Activated T-helper 17 cell treated with anti-CD3 and anti-CD28 coated beads, Interleukin-2, amount 50 U/mL, for 72 hours (primary cell): ENCODE measurements at regions not wholly inside any gene's neighbourhood (a gene's known extent, or its start where the extent isn't known, plus 50 kb on each side); places are given as distances from the start of the nearest gene placed in this dataset.

Experiments used
- ATAC-seq: fragments of 150-1000 bp; cut with Tn5 transposase; replicated peaks from 2 replicates; pipeline ENCODE4 v1.10.0; 2021; ENCODE audit warnings: mild to moderate bottlenecking, moderate library complexity
- H3K27ac Mint-ChIP-seq: one replicate; pipeline ENCODE4 v1.8.0; 2022; ENCODE audit warnings: mixed read lengths
- H3K27me3 Mint-ChIP-seq: one replicate; pipeline ENCODE4 v1.8.0; 2022; ENCODE audit warnings: mixed read lengths
- H3K36me3 Mint-ChIP-seq: one replicate; pipeline ENCODE4 v1.8.0; 2022; ENCODE audit warnings: low read depth, mild to moderate bottlenecking, mixed read lengths
- H3K4me1 Mint-ChIP-seq: one replicate; pipeline ENCODE4 v1.8.0; 2022; ENCODE audit warnings: mixed read lengths
- H3K4me3 Mint-ChIP-seq: one replicate; pipeline ENCODE4 v1.8.0; 2022; ENCODE audit warnings: mild to moderate bottlenecking, mixed read lengths
- H3K9me3 Mint-ChIP-seq: one replicate; pipeline ENCODE4 v1.8.0; 2022; ENCODE audit warnings: mixed read lengths

DNA sequence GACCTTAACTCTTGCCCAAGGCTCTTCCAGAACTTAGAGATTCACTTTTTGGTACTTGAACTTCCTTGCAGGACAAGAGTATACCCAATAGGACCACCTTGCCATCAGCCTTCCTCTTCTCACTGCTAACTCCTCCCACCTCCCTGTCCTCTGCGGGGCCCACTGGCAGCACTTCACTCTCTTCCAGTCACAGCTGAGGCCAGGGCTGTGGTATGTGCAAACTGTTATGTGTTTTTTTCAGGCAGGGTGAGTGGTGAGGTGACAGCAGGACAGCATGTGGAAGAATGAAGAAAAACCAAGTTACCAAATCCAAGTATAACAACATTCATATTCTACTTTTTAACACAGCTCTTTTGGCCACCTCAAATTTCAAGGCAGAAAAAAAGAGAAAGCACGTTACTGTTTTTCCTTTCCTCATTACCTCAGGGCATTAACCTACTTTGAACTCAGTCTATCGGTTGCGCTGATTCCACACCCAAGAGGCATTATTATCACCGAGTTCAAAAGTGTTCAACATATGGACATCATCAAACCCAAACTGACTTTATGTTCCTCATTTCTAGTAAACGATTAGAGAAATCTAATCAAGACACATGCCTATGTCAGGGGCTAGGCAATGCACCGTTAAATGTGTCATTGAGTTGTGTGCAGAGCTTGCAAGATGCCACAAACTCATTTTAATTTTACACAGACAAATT is 605.2 kb upstream of the SYT4 start:
- H3K4me3 Mint-ChIP-seq = no peak overlapping the region
- H3K4me1 Mint-ChIP-seq = no peaks in the 10 kb centered on the region
- H3K27ac Mint-ChIP-seq = no peak overlapping the region
- no peaks in the 10 kb centered on the region for H3K27me3 Mint-ChIP-seq
- no peaks in the 10 kb centered on the region for H3K36me3 Mint-ChIP-seq
- no peak for ATAC-seq
- peaks cover 20% of the 10 kb centered on the region for H3K9me3 Mint-ChIP-seq

DNA sequence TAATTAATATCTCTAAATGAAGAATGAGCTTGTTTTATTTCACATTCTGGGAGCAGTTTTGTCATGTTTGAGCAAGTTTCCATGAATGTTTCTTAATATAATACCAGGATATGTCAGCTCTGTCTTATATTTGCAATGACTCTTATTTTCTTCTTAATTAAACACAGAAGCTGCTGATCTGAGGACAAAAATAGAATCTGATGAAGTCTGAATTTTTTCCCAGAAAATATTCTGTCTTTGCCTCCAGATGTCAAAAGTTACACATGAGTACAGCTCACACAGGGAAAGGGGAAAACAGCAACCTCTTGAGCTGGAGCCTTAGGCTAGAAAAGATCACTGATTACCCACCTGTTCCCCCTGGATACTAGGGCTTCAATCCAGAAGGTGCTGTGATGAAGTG is 606.6 kb upstream of the SYT4 start:
- no peak overlapping the region for H3K4me3 Mint-ChIP-seq
- no peaks in the 10 kb centered on the region for H3K36me3 Mint-ChIP-seq
- no peaks in the 10 kb centered on the region for H3K27me3 Mint-ChIP-seq
- no peaks in the 10 kb centered on the region for H3K4me1 Mint-ChIP-seq
- H3K9me3 Mint-ChIP-seq = peaks cover 20% of the 10 kb centered on the region
- no peak overlapping the region for H3K27ac Mint-ChIP-seq
- ATAC-seq = no peak

DNA sequence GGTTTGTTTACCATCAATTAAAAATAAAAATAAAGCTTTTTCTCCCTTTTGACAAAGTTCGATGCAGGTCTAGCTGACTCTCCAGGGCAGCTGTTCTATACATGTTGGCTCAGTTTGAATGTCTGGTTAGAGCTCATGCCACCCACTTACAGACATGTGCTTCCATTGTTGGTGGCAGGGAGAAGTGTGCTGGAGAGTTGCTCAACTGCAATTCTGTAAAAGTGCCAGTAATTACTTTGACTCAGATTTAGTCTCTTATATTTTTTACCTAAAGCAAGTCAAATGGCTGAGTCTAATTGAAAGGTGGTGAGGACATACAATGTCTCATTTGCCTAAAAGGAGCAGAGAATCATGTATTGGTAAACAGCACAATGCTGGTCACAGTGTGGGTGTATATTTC is 609.1 kb upstream of the SYT4 start:
- H3K36me3 Mint-ChIP-seq = no peaks in the 10 kb centered on the region
- no peak overlapping the region for H3K4me3 Mint-ChIP-seq
- no peak for ATAC-seq
- H3K9me3 Mint-ChIP-seq = peaks cover 14% of the 10 kb centered on the region
- no peaks in the 10 kb centered on the region for H3K4me1 Mint-ChIP-seq
- no peak overlapping the region for H3K27ac Mint-ChIP-seq
- H3K27me3 Mint-ChIP-seq = no peaks in the 10 kb centered on the region

DNA sequence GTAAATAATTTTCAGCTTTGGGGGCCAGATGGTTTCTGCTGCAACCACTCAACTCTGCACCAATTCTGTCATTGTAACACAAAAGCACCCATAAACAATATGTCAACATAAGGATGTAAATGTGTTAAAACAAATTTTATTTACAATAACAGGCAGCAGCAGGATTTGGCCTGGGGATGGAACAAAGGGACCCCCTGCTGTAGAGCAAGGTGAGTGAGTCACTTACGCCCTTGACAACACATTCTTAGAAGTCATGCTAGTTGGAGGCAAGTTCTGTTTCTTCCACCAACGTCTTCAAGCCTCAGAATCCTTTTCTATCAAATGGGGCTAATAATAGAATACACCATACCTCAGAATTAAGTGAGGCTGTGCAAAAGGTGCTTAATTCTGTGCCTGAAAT is 610.2 kb upstream of the SYT4 start:
- Mint-ChIP-seq H3K36me3 (no peaks in the 10 kb centered on the region), H3K4me3 (no peak overlapping the region), H3K4me1 (no peaks in the 10 kb centered on the region), H3K27ac (no peak overlapping the region), H3K9me3 (peaks cover 14% of the 10 kb centered on the region), H3K27me3 (no peaks in the 10 kb centered on the region)
- ATAC-seq = no peak

DNA sequence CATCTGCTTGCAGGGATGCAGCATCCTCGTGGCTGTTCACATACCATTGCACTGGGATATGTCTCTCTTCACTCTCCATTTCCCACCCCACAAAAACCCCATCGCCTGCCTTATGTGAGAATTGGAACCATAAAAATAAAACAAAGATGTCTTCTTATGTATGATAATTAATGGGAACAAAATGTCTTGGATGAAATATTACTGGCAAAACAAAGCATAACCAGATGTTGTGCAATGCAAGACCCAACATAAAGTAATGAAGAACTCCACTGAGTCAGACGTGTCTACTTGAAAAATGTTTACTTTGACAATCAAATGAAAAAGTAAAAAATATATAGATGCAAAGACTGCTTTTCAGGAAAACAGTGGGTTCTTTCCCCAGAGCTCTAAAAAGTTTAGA is 611.3 kb upstream of the SYT4 start:
- Mint-ChIP-seq H3K36me3 (no peaks in the 10 kb centered on the region), H3K9me3 (peaks cover 14% of the 10 kb centered on the region), H3K4me3 (no peak overlapping the region), H3K27me3 (no peaks in the 10 kb centered on the region), H3K4me1 (no peaks in the 10 kb centered on the region), H3K27ac (no peak overlapping the region)
- ATAC-seq = no peak

DNA sequence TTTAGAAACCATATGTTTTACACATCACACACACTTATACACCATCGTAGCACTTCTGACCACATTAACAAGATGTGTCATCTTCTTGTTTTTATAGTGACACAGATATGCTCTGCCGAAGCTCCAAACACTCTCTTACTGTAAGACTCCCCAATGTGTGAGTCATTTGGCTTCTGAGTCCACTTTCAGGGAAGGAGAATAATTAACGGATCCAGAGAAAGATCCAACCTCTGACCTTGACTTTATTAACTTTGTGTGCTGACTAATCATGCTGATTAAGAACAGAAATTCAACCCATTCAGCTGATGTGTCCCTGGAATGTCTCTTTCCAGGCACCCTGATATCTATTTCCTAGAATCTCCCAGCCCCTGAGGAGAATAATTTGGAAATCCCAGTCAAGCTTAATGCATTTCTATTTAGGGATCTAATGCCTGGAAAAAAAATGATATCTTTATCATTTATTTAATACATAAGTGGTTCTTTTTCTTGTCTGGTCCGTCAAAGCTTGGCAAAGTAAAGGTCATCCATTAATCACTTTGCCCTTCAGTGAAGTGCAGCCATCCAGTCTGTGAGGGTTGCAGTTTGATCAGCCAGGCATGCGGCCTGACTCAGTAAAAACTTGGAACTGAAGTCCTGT is 615.8 kb upstream of the SYT4 start:
- Mint-ChIP-seq H3K4me3 (no peak overlapping the region), H3K27ac (no peak overlapping the region), H3K36me3 (no peaks in the 10 kb centered on the region), H3K27me3 (no peaks in the 10 kb centered on the region), H3K9me3 (peaks cover 12% of the 10 kb centered on the region), H3K4me1 (no peaks in the 10 kb centered on the region)
- no peak for ATAC-seq

DNA sequence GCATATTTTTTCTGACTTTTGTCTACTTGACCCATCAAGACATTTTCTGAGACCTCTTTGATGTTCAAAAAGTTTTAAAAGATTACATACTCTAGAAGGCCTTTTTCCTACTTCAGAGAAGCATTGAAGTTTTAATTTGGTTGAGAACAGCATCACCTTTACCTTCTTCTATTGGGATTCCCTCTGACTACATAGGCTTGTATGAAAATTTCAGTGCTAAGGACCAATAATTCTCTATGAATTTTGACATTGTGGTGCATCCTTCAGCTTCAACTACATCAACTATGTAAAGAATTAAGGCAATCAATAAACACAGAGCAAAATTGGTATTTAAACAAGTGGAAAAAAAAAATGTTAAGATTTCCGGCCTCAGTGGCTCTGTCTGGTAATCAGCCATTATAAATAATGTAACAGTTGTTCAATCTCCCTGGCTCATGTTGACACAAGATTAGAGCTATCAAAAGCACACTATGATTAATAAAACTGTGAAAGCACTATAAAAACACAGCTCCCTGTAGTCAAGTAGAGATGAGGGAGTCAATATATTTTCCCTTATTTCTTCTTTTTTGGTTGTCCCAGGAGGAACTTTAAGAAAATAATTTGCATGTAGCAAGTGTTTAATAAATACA is 627.0 kb upstream of the SYT4 start:
- no peak overlapping the region for H3K4me3 Mint-ChIP-seq
- H3K9me3 Mint-ChIP-seq = peaks cover 5% of the 10 kb centered on the region
- no peak for ATAC-seq
- H3K4me1 Mint-ChIP-seq = no peaks in the 10 kb centered on the region
- no peaks in the 10 kb centered on the region for H3K36me3 Mint-ChIP-seq
- H3K27ac Mint-ChIP-seq = no peak overlapping the region
- H3K27me3 Mint-ChIP-seq = no peaks in the 10 kb centered on the region

DNA sequence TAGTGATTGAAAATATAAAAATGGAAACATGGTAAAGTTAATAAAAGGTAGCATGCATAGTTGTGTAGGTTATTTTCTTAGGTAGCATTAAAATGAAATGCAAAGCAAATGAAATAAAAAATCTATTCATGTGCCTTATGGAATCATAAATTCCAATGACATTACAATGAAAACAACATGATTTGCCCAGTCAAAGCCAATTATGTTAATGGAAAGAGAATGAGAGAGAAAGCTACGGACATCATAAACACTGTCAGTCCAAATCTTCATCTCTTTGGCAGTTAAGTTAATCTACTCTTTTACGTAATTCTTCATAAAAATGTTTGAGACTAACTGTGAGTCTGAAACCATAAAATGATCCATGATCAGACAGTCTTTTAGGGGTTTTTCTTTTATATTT is 636.7 kb upstream of the SYT4 start:
- H3K27ac Mint-ChIP-seq = no peak overlapping the region
- no peaks in the 10 kb centered on the region for H3K27me3 Mint-ChIP-seq
- H3K9me3 Mint-ChIP-seq = peaks cover 6% of the 10 kb centered on the region
- H3K4me3 Mint-ChIP-seq = no peak overlapping the region
- ATAC-seq = no peak
- H3K4me1 Mint-ChIP-seq = no peaks in the 10 kb centered on the region
- no peaks in the 10 kb centered on the region for H3K36me3 Mint-ChIP-seq

DNA sequence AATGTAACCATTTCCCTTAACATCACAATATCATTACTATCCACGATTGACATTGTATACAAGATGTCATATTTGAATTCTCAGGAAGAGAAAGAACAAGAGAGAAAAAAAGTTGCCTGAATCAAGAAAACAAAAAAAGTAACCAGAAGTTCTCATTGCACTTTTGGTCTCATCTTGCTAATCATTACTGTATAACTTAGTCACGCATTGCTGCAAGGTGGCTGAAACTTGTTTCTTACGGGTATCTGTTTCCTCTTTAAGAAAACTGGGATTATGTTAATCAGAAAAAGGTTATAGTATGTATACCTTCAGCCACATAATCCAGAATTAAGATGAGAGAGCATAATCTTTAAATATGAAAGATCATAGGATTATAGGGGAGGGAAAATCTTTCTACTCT is 639.7 kb upstream of the SYT4 start:
- H3K27me3 Mint-ChIP-seq = no peaks in the 10 kb centered on the region
- H3K4me3 Mint-ChIP-seq = no peak overlapping the region
- H3K9me3 Mint-ChIP-seq = peaks cover 3% of the 10 kb centered on the region
- no peak overlapping the region for H3K27ac Mint-ChIP-seq
- H3K4me1 Mint-ChIP-seq = no peaks in the 10 kb centered on the region
- no peaks in the 10 kb centered on the region for H3K36me3 Mint-ChIP-seq
- ATAC-seq = no peak

DNA sequence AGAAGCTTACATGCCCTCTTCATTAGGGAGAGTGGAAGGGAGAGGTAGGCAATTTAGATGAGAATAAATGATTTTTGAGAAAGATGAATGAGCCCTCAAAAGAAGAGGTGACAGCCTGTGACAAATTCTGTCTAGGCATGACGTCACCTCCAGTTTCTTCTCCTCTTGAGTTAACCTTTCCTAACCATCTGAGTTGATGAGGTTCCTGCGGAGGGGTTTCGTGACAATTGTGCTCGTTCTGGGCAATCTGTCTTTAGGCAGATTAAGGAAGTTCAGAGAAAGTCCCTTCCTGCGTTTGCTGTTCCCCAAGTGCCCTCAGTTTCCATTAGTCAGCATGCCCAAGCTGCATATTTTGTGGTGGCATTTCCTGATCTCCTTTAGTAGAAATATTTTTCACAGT is 640.2 kb upstream of the SYT4 start:
- Mint-ChIP-seq H3K36me3 (no peaks in the 10 kb centered on the region), H3K4me3 (no peak overlapping the region), H3K27ac (no peak overlapping the region), H3K9me3 (peaks cover 2% of the 10 kb centered on the region), H3K4me1 (no peaks in the 10 kb centered on the region), H3K27me3 (no peaks in the 10 kb centered on the region)
- ATAC-seq = no peak

DNA sequence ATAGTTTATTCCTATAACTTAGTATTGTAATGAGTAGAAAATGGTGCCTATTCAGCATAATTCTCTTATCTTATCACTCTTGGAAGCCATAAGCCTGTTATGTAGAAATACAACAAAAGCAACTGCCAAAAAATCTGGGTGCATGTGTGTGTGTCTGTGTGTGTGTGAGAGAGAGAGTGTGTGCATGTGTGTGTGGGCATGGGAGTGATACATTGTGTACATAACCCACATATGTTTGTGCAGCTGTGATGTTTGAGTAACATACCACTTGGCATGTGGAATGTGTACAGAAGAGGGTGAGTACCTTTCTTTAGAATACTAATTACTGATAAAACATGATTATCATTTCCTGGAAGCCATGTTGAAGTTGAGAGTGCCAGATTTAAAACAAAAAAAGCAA is 642.3 kb upstream of the SYT4 start:
- Mint-ChIP-seq H3K9me3 (peaks cover 8% of the 10 kb centered on the region), H3K36me3 (no peaks in the 10 kb centered on the region), H3K27ac (no peak overlapping the region), H3K4me1 (no peaks in the 10 kb centered on the region), H3K27me3 (no peaks in the 10 kb centered on the region), H3K4me3 (no peak overlapping the region)
- no peak for ATAC-seq

DNA sequence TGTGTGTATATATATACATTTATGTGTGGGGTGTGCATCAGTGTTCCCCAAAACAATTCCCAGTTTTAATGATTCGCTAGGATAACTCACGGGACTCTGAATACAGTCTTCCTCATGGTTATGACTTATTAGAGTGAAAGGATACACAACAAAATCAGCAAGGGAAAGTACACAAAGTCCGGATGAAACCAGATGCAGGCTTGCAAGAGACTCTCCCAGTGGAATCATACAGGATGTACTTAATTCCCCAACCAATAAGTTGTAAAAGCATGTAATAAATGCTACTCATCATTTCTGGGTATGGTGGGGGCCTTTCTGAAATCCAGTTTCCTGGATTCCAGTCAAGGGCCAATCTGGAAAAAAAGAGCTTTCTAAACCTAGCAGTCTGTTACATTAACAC is 654.1 kb upstream of the SYT4 start:
- Mint-ChIP-seq H3K4me1 (no peaks in the 10 kb centered on the region), H3K4me3 (no peak overlapping the region), H3K27me3 (no peaks in the 10 kb centered on the region), H3K27ac (no peak overlapping the region), H3K36me3 (no peaks in the 10 kb centered on the region), H3K9me3 (peaks cover 15% of the 10 kb centered on the region)
- ATAC-seq = no peak

DNA sequence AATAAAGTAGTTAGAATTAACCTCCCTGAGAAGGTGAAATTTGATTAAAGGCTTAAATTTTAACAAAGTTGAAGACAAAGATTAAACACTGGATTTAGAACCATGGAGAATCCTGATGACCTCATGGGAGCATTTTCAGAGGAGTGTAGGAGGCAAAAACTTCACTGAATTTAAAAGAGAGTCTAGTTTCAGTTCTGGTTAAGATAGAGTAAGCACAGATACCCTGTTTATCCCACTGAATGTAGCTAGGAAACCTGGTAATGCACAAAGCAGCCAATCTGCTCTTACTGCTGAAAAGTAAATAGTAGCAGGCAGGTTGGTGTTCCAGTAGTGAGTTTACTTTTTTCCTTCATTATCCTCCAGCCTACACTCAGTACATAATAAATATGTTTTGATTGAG is 654.9 kb upstream of the SYT4 start:
- ATAC-seq = no peak
- peaks cover 12% of the 10 kb centered on the region for H3K9me3 Mint-ChIP-seq
- H3K36me3 Mint-ChIP-seq = no peaks in the 10 kb centered on the region
- H3K27me3 Mint-ChIP-seq = no peaks in the 10 kb centered on the region
- H3K4me1 Mint-ChIP-seq = no peaks in the 10 kb centered on the region
- H3K27ac Mint-ChIP-seq = no peak overlapping the region
- no peak overlapping the region for H3K4me3 Mint-ChIP-seq

DNA sequence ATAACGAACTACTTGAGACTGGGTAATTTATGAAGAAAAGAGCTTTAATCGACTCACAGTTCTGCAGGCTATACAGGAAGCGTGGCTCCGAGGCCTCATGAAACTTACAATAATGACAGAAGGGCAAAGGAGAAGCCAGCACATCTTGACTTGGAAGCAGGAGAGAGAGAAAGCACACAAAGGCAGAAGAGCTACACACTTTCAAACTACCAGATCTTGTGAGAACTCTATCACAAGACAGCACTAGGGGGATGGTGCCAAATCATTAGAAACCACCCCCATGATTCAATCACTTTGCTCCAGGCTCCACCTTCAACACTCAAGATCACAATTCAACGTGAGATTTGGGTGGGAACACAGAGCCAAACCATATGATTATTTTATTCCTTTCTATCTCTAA is 655.9 kb upstream of the SYT4 start:
- Mint-ChIP-seq H3K27ac (no peak overlapping the region), H3K4me3 (no peak overlapping the region), H3K36me3 (no peaks in the 10 kb centered on the region), H3K9me3 (peaks cover 12% of the 10 kb centered on the region), H3K4me1 (no peaks in the 10 kb centered on the region), H3K27me3 (no peaks in the 10 kb centered on the region)
- no peak for ATAC-seq

DNA sequence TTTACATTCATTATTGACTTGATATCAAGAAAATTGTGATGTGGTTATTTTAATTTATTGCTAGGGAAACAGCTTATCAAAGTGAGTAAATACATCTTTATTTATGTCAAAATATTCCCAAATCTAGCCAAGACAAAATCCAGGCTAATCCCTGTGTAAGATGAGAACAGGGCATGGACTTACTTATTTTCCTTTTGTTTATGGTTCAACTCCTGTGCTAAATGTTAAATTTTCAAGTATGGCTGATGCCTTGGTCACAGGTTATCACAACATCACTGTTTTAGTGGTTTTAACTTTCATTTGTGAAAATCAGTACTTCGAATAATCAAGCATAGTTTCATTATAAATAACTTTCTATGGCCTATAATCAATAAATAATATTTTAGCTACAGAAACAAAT is 657.0 kb upstream of the SYT4 start:
- no peak overlapping the region for H3K4me3 Mint-ChIP-seq
- no peaks in the 10 kb centered on the region for H3K27me3 Mint-ChIP-seq
- H3K36me3 Mint-ChIP-seq = no peaks in the 10 kb centered on the region
- H3K27ac Mint-ChIP-seq = no peak overlapping the region
- peaks cover 8% of the 10 kb centered on the region for H3K9me3 Mint-ChIP-seq
- no peaks in the 10 kb centered on the region for H3K4me1 Mint-ChIP-seq
- no peak for ATAC-seq
